Keratinocyte (primary cell): ENCODE measurements at regions not wholly inside any gene's neighbourhood (a gene's known extent, or its start where the extent isn't known, plus 50 kb on each side); places are given as distances from the start of the nearest gene placed in this dataset.

Source experiments
- DNase-seq: peaks from one replicate; pipeline ENCODE4 v3.0.0-alpha.2; 2011; ENCODE audit warnings: low read depth, missing footprints, low spot score
- FAIRE-seq: peaks from 2 replicates; lab custom pipeline; 2011; peaks lifted over from hg19 to GRCh38; lab: Jason Lieb, UNC
- H2AFZ ChIP-seq: 2 replicates; pipeline ENCODE4 v1.6.0; 2012; ENCODE audit warnings: low read length, control low read depth, inconsistent platforms; ENCODE audit not compliant: control insufficient read depth
- H3K27ac ChIP-seq: 2 replicates; pipeline ENCODE4 v1.5.1; 2011; ENCODE audit warnings: low read length; ENCODE audit not compliant: control insufficient read depth, insufficient read depth
- H3K27me3 ChIP-seq: 3 replicates; pipeline ENCODE4 v1.6.0; 2011; ENCODE audit warnings: low read length; ENCODE audit not compliant: control insufficient read depth, insufficient read depth; ENCODE audit errors: extremely low read depth
- H3K36me3 ChIP-seq, 2 experiments: 2 replicates in 1 of 2; 3 replicates in 1 of 2; pipeline ENCODE4 v1.5.1; 2011; ENCODE audit warnings: low read length in 2 of 2, mild to moderate bottlenecking in 1 of 2; ENCODE audit not compliant: control insufficient read depth in 2 of 2, insufficient read depth in 2 of 2; ENCODE audit errors: extremely low read depth in 1 of 2
- H3K4me1 ChIP-seq: 3 replicates; pipeline ENCODE4 v1.5.1; 2011; ENCODE audit warnings: low read length; ENCODE audit not compliant: control insufficient read depth, insufficient read depth; ENCODE audit errors: extremely low read depth
- H3K4me2 ChIP-seq: 3 replicates; pipeline ENCODE4 v1.6.0; 2011; ENCODE audit warnings: low read depth, low read length; ENCODE audit not compliant: control insufficient read depth, insufficient read depth; ENCODE audit errors: extremely low read depth
- H3K4me3 ChIP-seq, 3 experiments: fragments of 200-600 bp in 1 of 3; sonication (generic) in 1 of 3; 2 replicates in 2 of 3; 3 replicates in 1 of 3; pipeline ENCODE4 v1.5.1; 2011 to 2016; ENCODE audit warnings: low read length in 3 of 3, mild to moderate bottlenecking in 3 of 3, control low read depth in 2 of 3, inconsistent platforms in 1 of 3, low read depth in 1 of 3, mixed read lengths in 1 of 3, mixed run types in 1 of 3, moderate library complexity in 1 of 3; ENCODE audit not compliant: control insufficient read depth in 2 of 3, insufficient read depth in 2 of 3; ENCODE audit errors: extremely low read depth in 1 of 3
- H3K79me2 ChIP-seq: 2 replicates; pipeline ENCODE4 v1.6.0; 2012; ENCODE audit warnings: low read length; ENCODE audit not compliant: control insufficient read depth, insufficient read depth
- H3K9ac ChIP-seq: 3 replicates; pipeline ENCODE4 v1.6.0; 2011; ENCODE audit warnings: low read length; ENCODE audit not compliant: control insufficient read depth, insufficient read depth; ENCODE audit errors: extremely low read depth
- H3K9me1 ChIP-seq: 3 replicates; pipeline ENCODE4 v1.6.0; 2011; ENCODE audit warnings: low read length; ENCODE audit not compliant: control insufficient read depth, insufficient read depth; ENCODE audit errors: extremely low read depth
- H3K9me3 ChIP-seq: 2 replicates; pipeline ENCODE4 v1.5.1; 2012; ENCODE audit warnings: low read depth, low read length; ENCODE audit not compliant: control insufficient read depth
- H4K20me1 ChIP-seq: 3 replicates; pipeline ENCODE4 v1.6.0; 2011; ENCODE audit warnings: low read length; ENCODE audit not compliant: control insufficient read depth, insufficient read depth; ENCODE audit errors: extremely low read depth
- EZH2 ChIP-seq: IDR thresholded peaks from one replicate; pipeline ENCODE4 v1.6.1; 2012; ENCODE audit warnings: inconsistent platforms, mild to moderate bottlenecking, low read length, moderate library complexity
- dilution Hi-C: fragments of 300-500 bp; cut with MboI; formaldehyde crosslinking; loops from one replicate; pipeline ENCODE4 v1.7.0; 2020; ENCODE audit warnings: low sequenced_read_pairs; ENCODE audit not compliant: extremely low pct_ligation_motif_present
- TF ChIP-seq, protein P1 (sequence below), 3 experiments: IDR thresholded peaks in 1 of 3; conservative IDR thresholded peaks in 1 of 3; optimal IDR thresholded peaks in 1 of 3; 2 replicates in 2 of 3; 3 replicates in 1 of 3; pipeline versions ENCODE3 to v1.5.1; 2011; ENCODE audit warnings: low read length in 3 of 3, mild to moderate bottlenecking in 3 of 3, moderate library complexity in 2 of 3, control low read depth in 1 of 3, inconsistent platforms in 1 of 3; ENCODE audit not compliant: insufficient read depth in 2 of 3; ENCODE audit errors: extremely low read depth in 1 of 3

DNA sequence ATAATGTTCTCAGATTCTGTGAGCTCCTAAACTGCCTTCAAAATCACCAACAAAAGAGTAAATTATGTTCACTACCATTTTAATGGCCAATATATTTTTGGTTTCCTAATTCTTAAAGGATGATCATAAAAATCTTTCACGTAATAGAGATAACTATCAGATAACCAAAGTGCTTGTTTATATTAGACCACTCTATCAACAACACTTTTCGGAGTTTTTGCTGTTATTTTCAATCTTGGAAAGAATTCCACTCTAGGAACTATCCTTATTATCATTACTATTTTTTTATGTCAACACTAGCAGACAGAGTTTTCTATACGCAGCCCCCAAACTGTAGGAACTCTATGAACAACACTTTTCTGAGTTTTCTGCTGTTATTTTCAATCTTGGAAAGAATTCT, 782.5 kb upstream of the ZEB2 start:
- no peaks in the 10 kb centered on the region for H3K4me1 ChIP-seq
- no peak overlapping the region for H3K27ac ChIP-seq
- no peaks in the 10 kb centered on the region for H3K36me3 ChIP-seq
- TF ChIP-seq, protein P1, sequence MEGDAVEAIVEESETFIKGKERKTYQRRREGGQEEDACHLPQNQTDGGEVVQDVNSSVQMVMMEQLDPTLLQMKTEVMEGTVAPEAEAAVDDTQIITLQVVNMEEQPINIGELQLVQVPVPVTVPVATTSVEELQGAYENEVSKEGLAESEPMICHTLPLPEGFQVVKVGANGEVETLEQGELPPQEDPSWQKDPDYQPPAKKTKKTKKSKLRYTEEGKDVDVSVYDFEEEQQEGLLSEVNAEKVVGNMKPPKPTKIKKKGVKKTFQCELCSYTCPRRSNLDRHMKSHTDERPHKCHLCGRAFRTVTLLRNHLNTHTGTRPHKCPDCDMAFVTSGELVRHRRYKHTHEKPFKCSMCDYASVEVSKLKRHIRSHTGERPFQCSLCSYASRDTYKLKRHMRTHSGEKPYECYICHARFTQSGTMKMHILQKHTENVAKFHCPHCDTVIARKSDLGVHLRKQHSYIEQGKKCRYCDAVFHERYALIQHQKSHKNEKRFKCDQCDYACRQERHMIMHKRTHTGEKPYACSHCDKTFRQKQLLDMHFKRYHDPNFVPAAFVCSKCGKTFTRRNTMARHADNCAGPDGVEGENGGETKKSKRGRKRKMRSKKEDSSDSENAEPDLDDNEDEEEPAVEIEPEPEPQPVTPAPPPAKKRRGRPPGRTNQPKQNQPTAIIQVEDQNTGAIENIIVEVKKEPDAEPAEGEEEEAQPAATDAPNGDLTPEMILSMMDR (optimal IDR thresholded peaks at IDR 0.05 in 1 of 3, IDR thresholded peaks at IDR 0.05 in 1 of 3, conservative IDR thresholded peaks at IDR 0.05 in 1 of 3; ENCODE audit: extremely low read depth in 1 of 3, insufficient read depth in 2 of 3, low read length in 3 of 3) = no peak
- TF ChIP-seq EZH2 = no peak
- H3K27me3 ChIP-seq = no peaks in the 10 kb centered on the region
- no peaks in the 10 kb centered on the region for H3K9me3 ChIP-seq
- H4K20me1 ChIP-seq = no peaks in the 10 kb centered on the region
- H3K79me2 ChIP-seq = no peaks in the 10 kb centered on the region
- FAIRE-seq = no peak
- H3K9ac ChIP-seq = no peak overlapping the region
- no peaks in the 10 kb centered on the region for H3K9me1 ChIP-seq
- no peak overlapping the region for H2AFZ ChIP-seq
- no peak overlapping the region for H3K4me3 ChIP-seq
- dilution Hi-C loops = no loop called here
- H3K4me2 ChIP-seq = no peak overlapping the region
- no peak for DNase-seq

DNA sequence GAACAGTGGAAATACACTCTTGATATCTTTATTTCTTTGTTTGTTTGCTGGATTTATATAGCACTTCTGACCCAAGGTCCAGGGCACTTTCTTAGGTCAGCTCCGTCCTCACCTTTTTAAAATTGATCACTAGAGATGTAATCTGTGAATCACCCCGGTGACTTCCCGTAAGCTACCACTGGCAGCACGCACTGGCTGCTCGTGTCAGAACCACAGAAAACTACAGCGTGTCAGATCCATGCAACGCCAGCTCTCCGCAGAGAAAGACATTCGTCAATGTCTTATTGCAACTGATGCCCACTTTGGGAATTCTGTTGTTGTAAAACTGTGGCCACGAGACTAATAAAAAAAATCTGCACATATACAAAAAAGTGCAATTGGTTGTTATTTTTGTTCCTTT, 779.4 kb upstream of the ZEB2 start:
- TF ChIP-seq, protein P1 (optimal IDR thresholded peaks at IDR 0.05 in 1 of 3, IDR thresholded peaks at IDR 0.05 in 1 of 3, conservative IDR thresholded peaks at IDR 0.05 in 1 of 3; ENCODE audit: extremely low read depth in 1 of 3, insufficient read depth in 2 of 3, low read length in 3 of 3) = no peak
- no peak for TF ChIP-seq EZH2
- DNase-seq (no peak), FAIRE-seq (no peak)
- no peak overlapping the region for H3K9ac ChIP-seq
- no peak overlapping the region for H3K4me2 ChIP-seq
- no peaks in the 10 kb centered on the region for H3K79me2 ChIP-seq
- H3K4me1 ChIP-seq = no peaks in the 10 kb centered on the region
- H2AFZ ChIP-seq = no peak overlapping the region
- H3K9me3 ChIP-seq = no peaks in the 10 kb centered on the region
- H3K27me3 ChIP-seq = no peaks in the 10 kb centered on the region
- no peaks in the 10 kb centered on the region for H4K20me1 ChIP-seq
- no peaks in the 10 kb centered on the region for H3K36me3 ChIP-seq
- H3K9me1 ChIP-seq = no peaks in the 10 kb centered on the region
- H3K27ac ChIP-seq = no peak overlapping the region
- no peak overlapping the region for H3K4me3 ChIP-seq
- dilution Hi-C loops = no loop called here
